ENCODE measurements at regions not wholly inside any gene's neighbourhood (a gene's known extent, or its start where the extent isn't known, plus 50 kb on each side); places are given as distances from the start of the nearest gene placed in this dataset.
A peak's percentile ranks its signal among the peaks of the same experiment; 100 is the strongest.

DNA sequence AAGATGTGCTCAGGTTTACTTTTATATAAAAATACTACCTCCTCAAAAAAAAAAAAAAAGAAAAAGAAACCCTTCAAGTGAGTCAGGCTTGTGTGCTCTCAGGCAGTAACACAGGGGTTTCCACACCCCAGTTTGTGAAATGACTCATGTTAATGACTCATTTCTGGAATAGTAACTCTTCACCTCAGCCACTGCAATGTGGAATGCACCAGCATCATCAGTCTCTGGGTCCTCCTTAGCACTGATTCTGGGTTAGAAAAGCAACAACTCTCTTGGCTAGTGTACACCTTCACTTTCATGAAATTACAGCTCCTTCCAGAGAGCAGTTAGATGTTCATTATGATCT, 110.6 kb downstream of the EMX2 start (continued):
- TF ChIP-seq CTCF (IDR thresholded peaks at IDR 0.05 in 2 of 3, conservative IDR thresholded peaks at IDR 0.05 in 1 of 3; ENCODE audit: control insufficient read depth in 2 of 3, extremely low read depth in 1 of 3, insufficient read depth in 1 of 3, low read depth in 3 of 3, low read length in 3 of 3), result no peak
- TF ChIP-seq YY1 (IDR thresholded peaks at IDR 0.05; ENCODE audit: low read depth, low read length), result 0 out of 2 replicates have a peak, but pooled peaks have one; percentile 5
- no peak for TF ChIP-seq CHD4 (IDR thresholded peaks at IDR 0.05)
- TF ChIP-seq MTA3 (IDR thresholded peaks at IDR 0.05; ENCODE audit: borderline replicate concordance, low read length), result peak; percentile 96; the same call in 1 of the 2 replicates
- TF ChIP-seq JUND (IDR thresholded peaks at IDR 0.05; ENCODE audit: low read depth, low read length), result peak; percentile 99
- peak; percentile 66 for TF ChIP-seq GABPA (IDR thresholded peaks at IDR 0.05; ENCODE audit: low read depth)
- TF ChIP-seq NRF1 (conservative IDR thresholded peaks at IDR 0.05; ENCODE audit: low read depth, low read length), result no peak
- TF ChIP-seq, protein P1, sequence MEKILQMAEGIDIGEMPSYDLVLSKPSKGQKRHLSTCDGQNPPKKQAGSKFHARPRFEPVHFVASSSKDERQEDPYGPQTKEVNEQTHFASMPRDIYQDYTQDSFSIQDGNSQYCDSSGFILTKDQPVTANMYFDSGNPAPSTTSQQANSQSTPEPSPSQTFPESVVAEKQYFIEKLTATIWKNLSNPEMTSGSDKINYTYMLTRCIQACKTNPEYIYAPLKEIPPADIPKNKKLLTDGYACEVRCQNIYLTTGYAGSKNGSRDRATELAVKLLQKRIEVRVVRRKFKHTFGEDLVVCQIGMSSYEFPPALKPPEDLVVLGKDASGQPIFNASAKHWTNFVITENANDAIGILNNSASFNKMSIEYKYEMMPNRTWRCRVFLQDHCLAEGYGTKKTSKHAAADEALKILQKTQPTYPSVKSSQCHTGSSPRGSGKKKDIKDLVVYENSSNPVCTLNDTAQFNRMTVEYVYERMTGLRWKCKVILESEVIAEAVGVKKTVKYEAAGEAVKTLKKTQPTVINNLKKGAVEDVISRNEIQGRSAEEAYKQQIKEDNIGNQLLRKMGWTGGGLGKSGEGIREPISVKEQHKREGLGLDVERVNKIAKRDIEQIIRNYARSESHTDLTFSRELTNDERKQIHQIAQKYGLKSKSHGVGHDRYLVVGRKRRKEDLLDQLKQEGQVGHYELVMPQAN (conservative IDR thresholded peaks at IDR 0.05), result no peak
- TF ChIP-seq CBFB (IDR thresholded peaks at IDR 0.05; ENCODE audit: low read depth), result no peak
- TF ChIP-seq NFIC (IDR thresholded peaks at IDR 0.05; ENCODE audit: low read depth, low read length), result peak; percentile 97
- TF ChIP-seq, protein P2, sequence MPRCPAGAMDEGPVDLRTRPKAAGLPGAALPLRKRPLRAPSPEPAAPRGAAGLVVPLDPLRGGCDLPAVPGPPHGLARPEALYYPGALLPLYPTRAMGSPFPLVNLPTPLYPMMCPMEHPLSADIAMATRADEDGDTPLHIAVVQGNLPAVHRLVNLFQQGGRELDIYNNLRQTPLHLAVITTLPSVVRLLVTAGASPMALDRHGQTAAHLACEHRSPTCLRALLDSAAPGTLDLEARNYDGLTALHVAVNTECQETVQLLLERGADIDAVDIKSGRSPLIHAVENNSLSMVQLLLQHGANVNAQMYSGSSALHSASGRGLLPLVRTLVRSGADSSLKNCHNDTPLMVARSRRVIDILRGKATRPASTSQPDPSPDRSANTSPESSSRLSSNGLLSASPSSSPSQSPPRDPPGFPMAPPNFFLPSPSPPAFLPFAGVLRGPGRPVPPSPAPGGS (IDR thresholded peaks at IDR 0.05; ENCODE audit: borderline replicate concordance, insufficient read depth, low read depth, low read length, poor library complexity, severe bottlenecking), result peak; percentile 85
- TF ChIP-seq SUZ12 (IDR thresholded peaks at IDR 0.05; ENCODE audit: unreplicated experiment), result no peak
- TF ChIP-seq KAT2A (conservative IDR thresholded peaks at IDR 0.05; ENCODE audit: control insufficient read depth, low read depth, low read length), result no peak
- TF ChIP-seq, protein P3, sequence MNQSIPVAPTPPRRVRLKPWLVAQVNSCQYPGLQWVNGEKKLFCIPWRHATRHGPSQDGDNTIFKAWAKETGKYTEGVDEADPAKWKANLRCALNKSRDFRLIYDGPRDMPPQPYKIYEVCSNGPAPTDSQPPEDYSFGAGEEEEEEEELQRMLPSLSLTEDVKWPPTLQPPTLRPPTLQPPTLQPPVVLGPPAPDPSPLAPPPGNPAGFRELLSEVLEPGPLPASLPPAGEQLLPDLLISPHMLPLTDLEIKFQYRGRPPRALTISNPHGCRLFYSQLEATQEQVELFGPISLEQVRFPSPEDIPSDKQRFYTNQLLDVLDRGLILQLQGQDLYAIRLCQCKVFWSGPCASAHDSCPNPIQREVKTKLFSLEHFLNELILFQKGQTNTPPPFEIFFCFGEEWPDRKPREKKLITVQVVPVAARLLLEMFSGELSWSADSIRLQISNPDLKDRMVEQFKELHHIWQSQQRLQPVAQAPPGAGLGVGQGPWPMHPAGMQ (IDR thresholded peaks at IDR 0.05; ENCODE audit: borderline replicate concordance), result no peak
- TF ChIP-seq BCLAF1 (IDR thresholded peaks at IDR 0.05), result no peak
- TF ChIP-seq POLR2A (IDR thresholded peaks at IDR 0.05; ENCODE audit: low read depth, low read length), result no peak
- TF ChIP-seq SUPT20H (IDR thresholded peaks at IDR 0.05; ENCODE audit: borderline replicate concordance, control insufficient read depth, low read depth, low read length), result no peak
- peak; percentile 70; the same call in 1 of the 2 replicates for TF ChIP-seq MLLT1 (IDR thresholded peaks at IDR 0.05)

Data from GM12878 (cell line).